ENCODE measurements at regions not wholly inside any gene's neighbourhood (a gene's known extent, or its start where the extent isn't known, plus 50 kb on each side); places are given as distances from the start of the nearest gene placed in this dataset.

GRCh38 chr4:14752341-14753046 lies 249.8 kb upstream of the CPEB2 start:
- no peak for DNase-seq

- no peak for DNase-seq
Observed at GRCh38 chr4:14767142-14767541, 235.1 kb upstream of the CPEB2 start.

GRCh38 chr4:14768449-14768848 lies 233.8 kb upstream of the CPEB2 start:
- DNase-seq: no peak

- no peak for DNase-seq
Observed at GRCh38 chr4:14769993-14770392, 232.3 kb upstream of the CPEB2 start.

- DNase-seq: no peak
Observed at GRCh38 chr4:14771094-14771493, 231.2 kb upstream of the CPEB2 start.

- no peak for DNase-seq
Observed at GRCh38 chr4:14771504-14772175, 230.6 kb upstream of the CPEB2 start.

- no peak for DNase-seq
Observed at GRCh38 chr4:14772388-14772787, 229.9 kb upstream of the CPEB2 start.

- no peak for DNase-seq
Observed at GRCh38 chr4:14783011-14783877, 219.0 kb upstream of the CPEB2 start.

GRCh38 chr4:14787221-14787620 lies 215.1 kb upstream of the CPEB2 start:
- no peak for DNase-seq

- no peak for DNase-seq
Observed at GRCh38 chr4:14787894-14788293, 214.4 kb upstream of the CPEB2 start.

GRCh38 chr4:14790494-14790893 lies 211.8 kb upstream of the CPEB2 start:
- no peak for DNase-seq

- DNase-seq: no peak
Observed at GRCh38 chr4:14792702-14793227, 209.5 kb upstream of the CPEB2 start.

- DNase-seq: no peak
Observed at GRCh38 chr4:14800977-14801376, 201.3 kb upstream of the CPEB2 start.

GRCh38 chr4:14802596-14802995 lies 199.7 kb upstream of the CPEB2 start:
- DNase-seq: no peak

- no peak for DNase-seq
Observed at GRCh38 chr4:14807856-14808255, 194.4 kb upstream of the CPEB2 start.

GRCh38 chr4:14809203-14809602 lies 193.1 kb upstream of the CPEB2 start:
- no peak for DNase-seq

- no peak for DNase-seq
Observed at GRCh38 chr4:14810121-14810520, 192.2 kb upstream of the CPEB2 start.

GRCh38 chr4:14810568-14810967 lies 191.7 kb upstream of the CPEB2 start:
- no peak for DNase-seq

GRCh38 chr4:14812101-14812500 lies 190.2 kb upstream of the CPEB2 start:
- no peak for DNase-seq

- DNase-seq: no peak
Observed at GRCh38 chr4:14816623-14817261, 185.5 kb upstream of the CPEB2 start.

- no peak for DNase-seq
Observed at GRCh38 chr4:14824189-14824588, 178.1 kb upstream of the CPEB2 start.

- no peak for DNase-seq
Observed at GRCh38 chr4:14827111-14827510, 175.2 kb upstream of the CPEB2 start.

- no peak for DNase-seq
Observed at GRCh38 chr4:14829795-14830194, 172.5 kb upstream of the CPEB2 start.

Data from activated CD4-positive, CD25-positive, alpha-beta regulatory T cell (primary cell).